Right renal cortex interstitium (tissue), 3 donors: ENCODE measurements at regions not wholly inside any gene's neighbourhood (a gene's known extent, or its start where the extent isn't known, plus 50 kb on each side); places are given as distances from the start of the nearest gene placed in this dataset.

Experiments used
- DNase-seq, 3 donors: peaks; one replicate each; pipeline ENCODE4 v3.0.0-alpha.2; 2013; ENCODE audit warnings: low read depth in 3 of 3, low spot score in 2 of 3

DNA sequence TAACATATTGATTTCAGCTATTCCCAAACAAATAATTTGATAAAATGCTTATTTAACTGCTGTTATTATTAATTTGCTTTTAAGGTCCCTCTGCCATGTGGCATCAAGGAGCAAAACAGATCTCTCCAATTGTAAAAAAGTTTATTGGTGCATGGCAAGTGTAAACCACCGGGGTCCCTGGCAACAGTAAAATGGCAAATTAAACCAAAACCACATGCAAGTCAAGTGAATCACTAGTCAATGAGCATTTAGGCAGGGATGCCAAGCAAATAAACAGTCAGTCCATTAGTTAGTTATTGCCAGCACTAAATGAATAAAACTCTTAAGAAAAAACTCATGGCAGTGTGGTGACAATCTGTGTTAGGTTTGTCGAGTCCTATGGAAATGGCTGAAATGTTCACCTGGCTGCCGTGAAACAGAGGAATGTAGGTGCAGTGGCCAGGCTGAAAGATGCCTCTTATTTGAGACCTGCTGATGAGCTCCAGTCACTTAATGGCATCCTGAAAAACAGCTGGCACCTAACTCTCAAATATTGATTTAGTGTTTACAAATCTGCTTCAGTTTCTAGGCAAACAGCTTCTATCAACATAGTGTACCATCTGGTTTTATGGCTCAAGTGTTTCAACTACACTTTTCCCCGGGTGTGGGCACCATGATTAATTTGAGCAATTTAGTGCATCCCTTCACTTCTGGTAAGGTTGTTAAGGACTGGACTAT lies 296.5 kb upstream of the ITGA1 start:
- no peak for DNase-seq

- DNase-seq, result no peak
Observed at GRCh38 chr5:52491818-52492217, 295.9 kb upstream of the ITGA1 start.

DNA sequence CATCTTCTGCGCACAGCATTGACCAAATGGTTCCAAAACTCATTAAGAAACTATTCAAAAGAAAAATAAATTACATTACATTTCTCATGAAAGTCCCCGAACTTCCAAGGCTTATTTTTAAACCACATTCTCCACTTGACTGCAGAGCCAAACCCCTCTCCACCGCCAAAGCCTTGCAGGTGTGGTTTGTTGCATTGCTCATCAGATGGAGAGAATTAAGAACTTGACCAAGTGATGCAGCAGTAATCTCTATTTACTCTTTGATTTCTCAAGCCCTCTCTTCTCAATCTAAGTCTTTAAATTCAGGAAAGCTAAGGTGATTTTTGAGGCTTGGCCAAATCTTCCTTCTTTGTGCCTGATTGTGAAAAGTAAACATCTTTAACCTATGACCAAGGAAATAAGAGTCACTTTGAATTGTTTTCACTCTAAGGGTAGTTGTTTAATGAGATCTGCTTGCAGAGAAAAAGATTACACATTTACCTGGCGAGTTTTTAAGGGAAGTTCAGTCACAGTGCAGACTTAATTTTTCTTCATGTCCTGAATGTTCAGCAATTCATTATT lies 290.5 kb upstream of the ITGA1 start:
- DNase-seq, result no peak

GRCh38 chr5:52498607-52499006 lies 289.1 kb upstream of the ITGA1 start:
- DNase-seq, result no peak

DNA sequence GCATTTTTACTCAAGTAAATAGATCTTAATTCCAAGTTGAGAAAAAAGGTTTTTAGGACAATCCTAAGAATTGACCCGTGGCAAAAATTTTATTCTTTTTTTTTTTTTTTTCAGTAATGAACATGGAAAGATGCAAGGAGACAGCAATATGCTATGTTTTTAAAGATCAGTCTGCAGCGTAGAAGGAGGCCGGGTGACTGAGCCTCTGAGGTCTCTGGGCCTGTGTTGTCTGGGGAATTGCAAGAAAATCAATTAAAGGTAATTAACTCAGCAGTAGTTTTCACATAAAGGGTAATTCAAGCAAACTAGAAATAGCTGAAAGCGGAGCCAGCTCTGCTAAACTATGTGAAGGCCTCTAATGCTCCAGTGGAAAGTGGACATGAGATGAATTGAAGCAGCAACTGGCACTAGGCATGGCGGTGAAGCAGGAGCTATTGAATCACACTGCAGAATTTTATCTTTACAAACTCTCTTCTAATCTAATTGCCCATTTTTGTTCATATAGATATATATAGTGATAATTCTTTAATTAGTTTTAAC lies 285.2 kb upstream of the ITGA1 start:
- no peak for DNase-seq

DNA sequence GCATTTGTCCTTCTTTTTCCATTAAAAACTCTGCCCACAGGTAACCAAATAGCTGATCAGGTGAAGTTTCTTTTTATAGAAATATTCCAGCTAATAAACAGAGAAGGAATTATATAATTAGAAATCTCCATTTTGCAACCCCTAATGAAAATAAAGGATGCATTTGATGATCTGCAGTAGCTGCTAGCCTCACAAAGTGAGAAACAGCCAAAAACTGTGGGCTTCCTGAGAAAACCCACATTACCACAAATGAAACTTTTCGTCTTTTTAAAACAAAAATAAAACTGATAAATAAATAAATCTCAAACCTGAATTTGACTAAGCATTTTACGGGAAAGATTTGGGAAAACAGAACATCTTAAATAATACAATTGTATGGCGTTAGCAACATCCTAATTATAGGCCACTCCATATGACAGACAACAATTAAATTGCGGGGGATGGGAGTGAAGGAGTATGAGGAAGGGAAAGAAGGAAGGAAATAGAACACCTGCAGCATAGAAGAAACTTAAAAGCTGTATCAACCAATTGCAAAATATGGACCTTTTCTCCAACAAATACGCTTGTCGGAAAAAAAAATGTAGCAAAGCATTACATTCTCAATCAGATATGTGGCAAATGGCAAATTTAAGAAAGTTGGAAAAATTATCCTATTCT lies 283.0 kb upstream of the ITGA1 start:
- no peak for DNase-seq

GRCh38 chr5:52517667-52518066 lies 270.0 kb upstream of the ITGA1 start:
- DNase-seq, result no peak

- DNase-seq, result no peak
Observed at GRCh38 chr5:52520171-52520570, 267.5 kb upstream of the ITGA1 start.

- DNase-seq, result no peak
Observed at GRCh38 chr5:52521236-52521635, 266.5 kb upstream of the ITGA1 start.

DNA sequence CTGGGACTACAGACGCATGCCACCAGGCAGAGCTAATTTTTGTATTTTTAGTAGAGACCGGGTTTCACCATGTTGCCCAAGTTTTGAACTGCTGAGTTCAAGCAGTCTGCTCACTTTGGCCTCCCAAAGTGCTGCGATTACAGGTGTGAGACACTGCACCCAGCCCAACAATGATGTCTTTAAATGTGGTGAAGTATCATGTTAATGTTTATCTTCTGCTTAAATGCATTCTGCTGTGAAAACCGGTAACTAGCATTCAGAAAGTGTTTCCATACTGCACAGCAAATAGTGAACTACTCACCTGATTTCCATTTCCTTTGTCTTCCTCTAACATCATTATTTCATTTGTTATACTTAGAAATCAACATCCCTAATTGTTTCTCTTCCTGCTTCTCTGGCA lies 264.0 kb upstream of the ITGA1 start:
- DNase-seq, result no peak

GRCh38 chr5:52531105-52531504 lies 256.6 kb upstream of the ITGA1 start:
- no peak for DNase-seq

GRCh38 chr5:52543594-52543993 lies 244.1 kb upstream of the ITGA1 start:
- no peak for DNase-seq

GRCh38 chr5:52544738-52545137 lies 243.0 kb upstream of the ITGA1 start:
- DNase-seq, result no peak

- DNase-seq, result no peak
Observed at GRCh38 chr5:52554293-52554692, 233.4 kb upstream of the ITGA1 start.

- no peak for DNase-seq
Observed at GRCh38 chr5:52560366-52560765, 227.3 kb upstream of the ITGA1 start.

DNA sequence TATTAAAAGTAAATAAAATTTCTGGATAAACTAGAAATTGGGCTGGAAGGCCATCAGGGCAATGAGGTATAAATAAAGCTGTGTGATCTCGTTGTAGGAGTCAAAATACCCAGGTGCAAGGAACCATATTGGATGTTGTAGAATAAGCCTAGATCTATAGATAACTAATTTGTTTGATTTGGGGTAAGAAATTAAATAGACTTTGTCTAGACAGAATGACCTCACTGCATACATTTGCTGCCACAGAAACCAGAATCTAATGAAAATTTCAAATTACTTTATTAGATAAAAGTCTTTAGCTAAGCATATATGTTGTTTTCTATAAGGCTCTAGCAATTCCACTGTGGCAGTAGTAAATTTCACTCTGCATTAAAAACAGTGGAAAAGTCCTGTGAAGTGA lies 225.2 kb upstream of the ITGA1 start:
- DNase-seq, result no peak

DNA sequence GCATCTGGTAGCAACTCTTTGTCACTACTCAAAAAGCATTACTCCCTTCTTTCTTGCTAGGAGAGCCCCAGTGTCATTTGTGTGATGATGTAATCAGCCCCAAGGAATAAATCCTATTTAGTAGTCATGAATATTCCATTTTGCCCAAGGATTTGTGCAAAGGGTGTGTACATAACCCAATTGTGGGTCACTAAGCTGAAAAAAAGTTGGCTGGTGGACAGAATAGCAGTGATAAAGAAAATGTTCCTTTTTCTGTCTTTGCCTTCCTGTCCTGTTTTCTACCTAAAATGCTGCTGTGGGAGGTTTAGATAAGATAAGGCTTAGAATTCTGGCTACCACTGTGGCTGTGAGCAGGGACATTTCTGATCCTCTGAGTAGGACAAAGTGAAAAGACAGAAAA lies 223.1 kb upstream of the ITGA1 start:
- DNase-seq, result no peak

DNA sequence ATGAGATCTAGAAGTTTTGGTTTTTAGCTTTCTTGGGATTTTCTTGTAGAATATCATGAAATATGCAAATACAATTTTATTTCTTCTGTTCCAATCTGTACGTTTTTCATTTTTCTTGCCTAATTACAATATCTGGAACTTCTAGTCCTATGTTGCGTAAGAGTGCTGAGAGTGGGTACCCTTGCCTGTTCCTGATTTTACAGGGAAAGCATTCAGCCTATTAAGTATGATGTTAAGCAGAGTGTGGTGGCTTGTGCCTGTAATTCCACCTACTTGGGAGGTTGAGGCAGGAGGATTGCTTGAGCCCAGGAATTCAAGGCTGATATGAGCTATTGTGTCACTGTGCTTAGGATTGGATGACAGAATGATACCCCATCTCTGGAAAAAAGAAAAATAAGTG lies 210.2 kb upstream of the ITGA1 start:
- no peak for DNase-seq

DNA sequence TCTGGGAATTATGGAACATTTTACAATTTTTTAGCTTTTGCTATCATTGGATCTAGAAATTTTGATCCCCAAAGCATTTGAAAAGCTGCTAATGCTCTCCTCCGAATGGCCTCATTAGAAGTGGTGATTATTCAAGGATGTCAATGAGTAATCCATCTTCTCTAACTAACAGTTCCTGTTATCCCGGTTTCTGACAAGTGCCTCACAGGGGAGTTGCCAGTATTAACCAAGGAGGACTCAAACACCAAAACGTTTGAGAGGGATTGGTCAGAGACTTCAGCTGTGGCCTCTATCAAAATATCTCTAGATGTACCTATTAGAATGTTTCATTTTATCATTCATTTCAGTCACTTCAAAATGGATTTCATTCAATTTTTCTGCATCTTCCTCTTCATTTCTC lies 208.3 kb upstream of the ITGA1 start:
- DNase-seq, result no peak

GRCh38 chr5:52580921-52581320 lies 206.8 kb upstream of the ITGA1 start:
- DNase-seq, result no peak

DNA sequence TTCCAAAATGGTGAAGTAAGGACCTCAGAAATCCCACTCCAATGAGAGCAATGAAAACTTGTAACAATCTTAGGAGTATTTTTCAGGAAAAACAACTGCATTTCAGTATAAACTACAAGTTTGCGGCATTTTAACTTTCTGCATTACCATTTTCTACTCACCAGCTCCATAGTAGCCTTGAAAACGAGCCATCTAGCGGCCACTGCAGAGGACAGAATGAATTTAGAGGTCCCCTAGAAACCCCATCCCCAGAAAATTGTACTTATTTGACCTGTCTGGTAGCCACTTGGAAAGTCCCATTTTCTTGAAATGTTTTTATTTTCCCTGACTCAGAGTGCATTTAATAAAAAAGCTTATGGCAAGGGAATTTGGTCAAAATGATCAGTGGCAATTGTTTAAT lies 205.4 kb upstream of the ITGA1 start:
- DNase-seq, result no peak

DNA sequence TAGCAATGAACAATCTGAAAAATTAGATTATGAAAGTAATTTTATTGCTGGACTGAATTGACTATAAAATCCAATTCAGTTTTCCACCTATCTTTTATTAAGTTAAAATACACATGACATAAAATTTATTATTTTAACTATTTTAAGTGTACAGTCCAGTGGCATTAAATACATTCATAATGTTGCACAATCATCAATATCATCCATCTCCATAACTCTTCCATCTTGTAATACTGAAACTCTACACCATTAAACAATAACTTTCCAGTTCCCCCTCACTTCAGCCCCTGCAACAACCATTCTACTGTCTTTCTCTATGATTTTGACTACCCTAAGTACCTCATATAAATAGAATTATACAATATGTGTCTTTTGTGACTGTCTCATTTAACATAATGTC lies 200.6 kb upstream of the ITGA1 start:
- no peak for DNase-seq
